Esophagus squamous epithelium (tissue), 5 donors: ENCODE measurements at regions not wholly inside any gene's neighbourhood (a gene's known extent, or its start where the extent isn't known, plus 50 kb on each side); places are given as distances from the start of the nearest gene placed in this dataset.

Experiments used
- DNase-seq: peaks from one replicate; lab custom pipeline; 2025; lab: John Stamatoyannopoulos, UW
- H3K27ac ChIP-seq, 4 donors: fragments of 200-600 bp; sonication (generic); one replicate each; pipeline ENCODE4 v1.5.1; 2016 to 2019; ENCODE audit warnings: mild to moderate bottlenecking in 1 of 4
- H3K27me3 ChIP-seq, 4 donors: fragments of 200-600 bp; sonication (generic); 1 replicate in 3 of 4; 2 replicates in 1 of 4; pipeline versions ENCODE4 v1.5.1 to v1.6.0; 2017 to 2021; ENCODE audit warnings: antibody characterized with exemption in 1 of 4
- H3K36me3 ChIP-seq, 3 donors: fragments of 200-600 bp; sonication (generic); one replicate each; pipeline ENCODE4 v1.5.1; 2016 to 2019
- H3K4me1 ChIP-seq, 3 donors: fragments of 200-600 bp; sonication (generic); one replicate each; pipeline ENCODE4 v1.5.1; 2017 to 2019
- H3K4me3 ChIP-seq, 4 donors: fragments of 200-600 bp; sonication (generic); 1 replicate in 3 of 4; 2 replicates in 1 of 4; pipeline ENCODE4 v1.5.1; 2016 to 2019; ENCODE audit warnings: mild to moderate bottlenecking in 2 of 4, moderate library complexity in 1 of 4
- H3K9me3 ChIP-seq, 3 donors: fragments of 200-600 bp; sonication (generic); one replicate each; pipeline ENCODE4 v1.5.1; 2016 to 2019
- POLR2A ChIP-seq, 4 donors: fragments of 450-650 bp; IDR thresholded peaks; one replicate each; pipeline ENCODE4 v1.6.1; 2017; ENCODE audit warnings: antibody characterized with exemption in 4 of 4, mild to moderate bottlenecking in 4 of 4, moderate library complexity in 3 of 4
- WGBS, 2 donors: methylation state at CpG; one replicate each; pipeline ENCODE4 v1.1.5; 2018; 5-methylcytosine and 5-hydroxymethylcytosine counted together
- intact Hi-C: fragments of 100-400 bp; cut with DNase I; formaldehyde crosslinking; loops from one replicate; pipeline ENCODE4 v1.15.0; 2022
- small RNA-seq, 4 donors: library from RNA; depleted of rRNA; stranded (forward); fragments of <200 nt; gene quantifications; one replicate each; pipeline ENCODE3, GENCODE V24; 2016
- TF ChIP-seq, protein P1 (sequence below), 6 experiments: fragments of 450-650 bp in 4 of 6; fragments of 200-600 bp in 2 of 6; sonication (generic) in 2 of 6; IDR thresholded peaks; one replicate each; pipeline ENCODE4 v1.5.1; 2016 to 2019; ENCODE audit warnings: antibody characterized with exemption in 6 of 6, mild to moderate bottlenecking in 4 of 6, moderate library complexity in 4 of 6
- donor health status: DM: yes; HTN: yes; CAD: no.

DNA sequence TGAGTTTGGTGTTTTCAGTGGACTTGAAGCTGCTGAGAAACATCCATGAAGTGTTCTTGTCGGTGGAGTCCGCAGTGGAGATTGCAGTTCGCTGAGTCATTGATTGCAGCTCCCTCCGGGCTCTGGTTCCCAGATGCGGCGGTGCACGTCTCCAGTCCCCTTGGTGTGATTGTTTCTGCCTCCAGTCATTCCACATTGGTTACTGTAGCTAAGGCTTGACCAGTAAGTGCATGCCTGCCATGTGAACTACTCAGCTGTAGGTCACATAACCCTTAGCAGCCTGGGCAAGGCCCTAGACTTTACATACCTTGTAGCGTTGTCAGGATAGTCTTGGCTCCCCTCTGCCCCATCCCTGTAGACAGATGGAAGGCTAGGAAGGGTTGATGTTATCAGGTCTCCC is 53.8 kb upstream of the CLCN4 start:
- TF ChIP-seq, protein P1, sequence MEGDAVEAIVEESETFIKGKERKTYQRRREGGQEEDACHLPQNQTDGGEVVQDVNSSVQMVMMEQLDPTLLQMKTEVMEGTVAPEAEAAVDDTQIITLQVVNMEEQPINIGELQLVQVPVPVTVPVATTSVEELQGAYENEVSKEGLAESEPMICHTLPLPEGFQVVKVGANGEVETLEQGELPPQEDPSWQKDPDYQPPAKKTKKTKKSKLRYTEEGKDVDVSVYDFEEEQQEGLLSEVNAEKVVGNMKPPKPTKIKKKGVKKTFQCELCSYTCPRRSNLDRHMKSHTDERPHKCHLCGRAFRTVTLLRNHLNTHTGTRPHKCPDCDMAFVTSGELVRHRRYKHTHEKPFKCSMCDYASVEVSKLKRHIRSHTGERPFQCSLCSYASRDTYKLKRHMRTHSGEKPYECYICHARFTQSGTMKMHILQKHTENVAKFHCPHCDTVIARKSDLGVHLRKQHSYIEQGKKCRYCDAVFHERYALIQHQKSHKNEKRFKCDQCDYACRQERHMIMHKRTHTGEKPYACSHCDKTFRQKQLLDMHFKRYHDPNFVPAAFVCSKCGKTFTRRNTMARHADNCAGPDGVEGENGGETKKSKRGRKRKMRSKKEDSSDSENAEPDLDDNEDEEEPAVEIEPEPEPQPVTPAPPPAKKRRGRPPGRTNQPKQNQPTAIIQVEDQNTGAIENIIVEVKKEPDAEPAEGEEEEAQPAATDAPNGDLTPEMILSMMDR (IDR thresholded peaks at IDR 0.05) = no peak
- TF ChIP-seq POLR2A (IDR thresholded peaks at IDR 0.05) = no peak
- H3K27me3 ChIP-seq = no peaks in the 10 kb centered on the region
- H3K27ac ChIP-seq = peak overlapping the region in 3 of 4 donors; percentile 17 to 64 (median 18)
- 80 to 89% methylated on average over 2 to 8 of the region's 8 CpGs for WGBS, 2 donors
- no peaks in the 10 kb centered on the region for H3K9me3 ChIP-seq
- no peak overlapping the region for H3K4me3 ChIP-seq
- intact Hi-C loops = no loop called here
- DNase-seq = no peak
- H3K36me3 ChIP-seq = peaks cover 0 to 42% (median 0%) of the 10 kb centered on the region in 3 donors
- peaks cover 0 to 34% (median 0%) of the 10 kb centered on the region in 3 donors for H3K4me1 ChIP-seq

DNA sequence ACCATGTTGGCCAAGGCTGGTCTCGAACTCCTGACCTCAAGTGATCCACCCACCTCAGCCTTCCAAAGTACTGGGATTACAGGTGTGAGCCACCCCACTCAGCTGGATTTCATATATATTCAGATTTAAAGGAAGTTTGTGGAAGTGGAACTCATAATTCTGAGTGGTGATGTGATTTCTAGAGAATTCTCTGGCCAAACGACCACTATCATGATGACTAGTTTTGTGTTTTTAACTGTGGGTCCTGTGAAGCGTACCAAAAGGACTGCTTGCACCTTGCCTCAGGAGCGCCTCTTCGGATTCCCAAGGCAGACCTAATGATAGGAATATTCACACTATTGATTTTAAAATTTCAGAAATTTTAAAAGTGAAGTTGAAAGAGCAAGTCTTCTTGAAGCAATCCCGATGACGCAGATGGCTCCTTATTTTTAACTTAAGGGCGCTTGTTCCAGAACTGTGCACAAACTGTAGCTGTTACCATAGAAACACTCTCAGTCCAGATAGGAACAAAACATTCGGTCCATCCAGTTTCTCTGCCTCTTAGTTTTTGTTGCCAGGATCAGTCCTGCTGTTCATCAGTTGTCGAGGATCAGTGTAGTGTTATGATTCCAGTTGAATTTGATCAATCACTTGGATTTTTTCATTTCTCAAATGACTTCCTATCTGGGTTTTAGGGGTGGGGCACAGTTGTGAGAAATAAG is 51.7 kb upstream of the CLCN4 start:
- intact Hi-C loops = no loop called here
- WGBS, 2 donors = 65 to 67% methylated on average over 6 to 10 of the region's 10 CpGs
- Histone ChIP-seq H3K4me3 (no peak overlapping the region), H3K27ac (peak overlapping the region in 3 of 4 donors; percentile 64 to 74 (median 73)), H3K36me3 (peaks cover 0 to 35% (median 0%) of the 10 kb centered on the region in 3 donors), H3K9me3 (no peaks in the 10 kb centered on the region), H3K4me1 (peaks cover 0 to 48% (median 0%) of the 10 kb centered on the region in 3 donors), H3K27me3 (no peaks in the 10 kb centered on the region)
- TF ChIP-seq, protein P1 (IDR thresholded peaks at IDR 0.05) = no peak
- TF ChIP-seq POLR2A (IDR thresholded peaks at IDR 0.05) = no peak
- DNase-seq = no peak

DNA sequence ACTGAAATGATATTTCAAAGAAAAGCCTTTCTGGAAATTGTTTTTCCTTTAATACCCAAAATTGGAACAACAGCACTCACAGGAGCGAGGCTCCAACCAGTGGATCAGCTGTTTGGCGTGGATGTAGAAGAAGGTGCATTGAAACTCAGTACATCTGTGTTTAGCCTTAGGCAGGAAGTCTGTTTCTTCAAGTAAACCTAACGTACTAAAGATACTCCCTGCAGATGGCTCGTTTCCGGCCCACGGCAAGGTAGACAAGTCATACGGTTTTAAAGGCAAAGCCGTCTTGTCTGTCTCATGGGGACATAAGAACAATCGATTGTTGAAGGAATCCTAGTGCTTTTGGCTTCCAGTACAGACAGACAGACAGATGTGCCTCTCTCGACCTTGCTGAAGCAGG is 50.0 kb upstream of the CLCN4 start:
- Histone ChIP-seq H3K9me3 (no peaks in the 10 kb centered on the region), H3K27me3 (no peaks in the 10 kb centered on the region), H3K4me3 (no peak overlapping the region), H3K36me3 (peaks cover 0 to 29% (median 0%) of the 10 kb centered on the region in 3 donors), H3K27ac (peak overlapping the region in 3 of 4 donors; percentile 28 to 74 (median 37)), H3K4me1 (peaks cover 0 to 58% (median 3%) of the 10 kb centered on the region in 3 donors)
- intact Hi-C loops = no loop called here
- 49 to 55% methylated on average over 8 to 10 of the region's 10 CpGs for whole genome bisulfite sequencing, 2 donors
- no peak for DNase-seq
- no peak for TF ChIP-seq POLR2A (IDR thresholded peaks at IDR 0.05)
- TF ChIP-seq, protein P1 (IDR thresholded peaks at IDR 0.05) = no peak

Small RNAs in the stretch of these regions (small RNA-seq; reads per million reads assigned to genes)
- gene RF00019 = 0 reads per million in 4 donors
